HG03280 (cell line): ENCODE measurements at regions not wholly inside any gene's neighbourhood (a gene's known extent, or its start where the extent isn't known, plus 50 kb on each side); places are given as distances from the start of the nearest gene placed in this dataset.

ENCODE experiments used
- ATAC-seq: cut with Tn5 transposase; IDR thresholded peaks from one replicate; pipeline ENCODE4 v1.9.1; 2021; ENCODE audit warnings: mild to moderate bottlenecking, moderate library complexity; ENCODE audit not compliant: unreplicated experiment

DNA sequence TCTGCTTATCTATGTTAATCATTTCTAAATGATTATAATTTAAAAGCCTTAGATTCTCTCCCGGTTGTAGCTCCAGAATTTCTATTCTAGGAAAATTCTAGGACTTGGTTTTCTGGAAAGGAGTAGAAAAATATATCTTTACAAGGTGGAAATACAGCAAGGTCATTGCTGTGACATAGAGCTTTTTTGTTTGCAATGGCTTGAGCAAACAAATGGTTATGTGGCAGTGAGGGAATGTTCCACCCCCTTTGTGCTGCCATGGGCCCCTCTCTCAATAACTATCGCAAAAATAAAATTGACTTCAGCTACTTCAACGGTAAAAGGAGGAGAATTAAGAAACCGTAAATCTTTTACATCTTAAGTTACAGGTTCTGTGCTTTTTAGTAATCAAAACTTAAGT, 517.1 kb downstream of the EPHA3 start:
- no peak for ATAC-seq

DNA sequence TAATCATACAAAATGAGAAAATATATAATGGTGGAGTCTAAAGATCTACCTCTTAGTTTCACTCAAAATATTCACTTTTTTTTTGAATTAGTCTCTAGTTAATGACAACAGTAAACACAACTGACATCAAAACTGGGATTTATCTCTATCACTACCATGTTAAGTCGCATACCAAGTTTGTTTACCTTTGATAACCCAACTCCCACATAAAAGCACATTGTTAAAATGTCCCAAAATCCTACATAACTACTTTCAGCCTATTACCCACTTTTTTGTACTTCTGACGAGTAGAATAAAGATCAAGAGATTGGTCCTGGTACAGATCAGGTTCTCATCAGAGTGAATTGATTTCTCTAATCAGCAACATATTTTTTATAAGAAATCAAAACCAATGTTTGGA, 518.5 kb downstream of the EPHA3 start:
- no peak for ATAC-seq

DNA sequence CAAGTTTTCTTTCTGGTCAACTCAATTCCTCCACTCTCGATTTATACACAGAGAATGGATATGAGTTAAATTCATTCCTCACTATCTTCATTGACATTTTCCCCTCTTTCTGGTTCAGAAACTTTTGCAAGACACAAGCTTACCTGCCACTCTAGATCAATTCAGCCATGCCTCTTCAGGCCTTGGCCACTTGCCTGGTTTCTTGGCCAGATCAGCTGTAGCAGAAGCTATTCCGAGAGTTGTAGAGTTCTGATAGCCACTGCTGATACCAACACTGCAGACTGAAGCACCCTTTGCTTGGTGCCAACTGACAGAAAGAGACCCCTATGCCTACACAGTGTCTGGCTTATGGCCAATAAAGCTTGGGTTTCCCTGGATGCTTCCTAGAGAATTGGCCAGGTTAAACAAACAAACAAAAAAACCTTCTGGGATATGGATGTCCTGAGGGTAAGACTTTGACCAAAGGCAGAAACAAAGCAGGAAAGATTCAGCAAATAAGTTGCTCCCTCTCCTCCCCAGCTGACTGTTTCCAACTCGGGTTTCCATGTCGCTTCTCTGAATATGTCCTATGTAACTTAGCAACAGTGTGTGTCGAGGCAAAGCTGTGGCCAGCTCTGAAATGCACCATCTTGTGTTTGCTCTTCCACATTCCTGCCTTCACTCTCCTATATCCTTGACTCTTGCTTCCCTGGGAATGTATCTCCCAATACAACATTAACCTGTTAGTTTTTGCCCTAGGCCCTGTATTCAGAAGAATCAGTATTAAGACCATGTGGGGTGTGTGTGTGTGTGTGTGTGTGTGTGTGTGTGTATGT, 521.6 kb downstream of the EPHA3 start:
- ATAC-seq, result no peak

DNA sequence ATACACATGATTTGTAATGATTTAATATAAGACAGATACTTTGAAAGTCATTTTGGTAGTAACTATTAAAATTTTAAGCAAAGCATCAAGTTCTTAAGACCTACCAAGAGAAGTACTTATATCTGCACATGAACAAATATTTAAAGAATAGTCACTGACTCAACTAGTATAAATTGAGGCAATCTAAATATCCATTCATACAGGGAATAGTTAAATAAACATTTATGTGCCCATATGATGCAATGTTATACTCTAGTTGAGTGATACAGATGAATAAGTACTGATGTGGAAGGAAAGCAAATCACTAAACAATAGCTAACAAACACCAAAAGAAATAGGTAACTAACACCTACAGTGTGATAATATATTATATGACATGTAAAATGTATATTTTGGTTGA, 527.7 kb downstream of the EPHA3 start:
- ATAC-seq, result no peak

DNA sequence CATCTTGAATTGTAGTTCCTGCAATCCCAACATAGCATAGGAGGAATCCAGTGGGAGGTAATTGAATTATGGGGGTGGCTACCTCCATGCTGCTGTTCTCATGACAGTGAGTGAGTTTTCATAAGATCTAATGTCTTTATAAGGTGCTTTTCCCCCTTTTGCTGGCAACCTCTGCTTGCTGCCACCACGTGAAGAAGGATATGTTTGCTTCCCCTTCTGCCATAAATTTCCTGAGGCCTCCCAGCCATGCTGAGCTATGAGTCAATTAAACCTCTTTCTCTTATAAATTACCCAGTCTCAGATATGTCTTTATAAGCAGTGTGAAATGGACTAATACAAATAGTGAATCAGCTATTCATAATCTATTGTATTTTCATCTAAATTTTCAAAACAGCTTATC, 537.3 kb downstream of the EPHA3 start:
- no peak for ATAC-seq

DNA sequence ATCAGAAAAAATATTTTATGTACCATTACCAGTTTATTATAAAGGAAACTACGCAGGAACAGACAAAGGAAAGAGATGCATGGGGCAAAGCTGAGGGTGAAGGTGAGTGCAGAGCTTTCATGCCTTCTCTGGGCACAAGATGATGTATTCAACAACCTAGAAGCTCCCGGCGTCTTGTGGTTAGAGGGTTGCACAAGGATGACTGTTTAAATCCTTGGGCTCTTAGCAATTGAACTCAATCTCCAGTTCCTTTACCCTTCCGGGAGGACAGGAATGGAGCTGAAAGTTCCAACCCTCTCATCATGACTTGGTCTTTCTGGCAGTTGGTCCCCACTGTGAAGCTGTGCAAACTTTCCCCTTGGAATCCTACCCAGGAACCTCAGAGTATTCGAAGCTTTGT, 542.0 kb downstream of the EPHA3 start:
- ATAC-seq, result no peak

DNA sequence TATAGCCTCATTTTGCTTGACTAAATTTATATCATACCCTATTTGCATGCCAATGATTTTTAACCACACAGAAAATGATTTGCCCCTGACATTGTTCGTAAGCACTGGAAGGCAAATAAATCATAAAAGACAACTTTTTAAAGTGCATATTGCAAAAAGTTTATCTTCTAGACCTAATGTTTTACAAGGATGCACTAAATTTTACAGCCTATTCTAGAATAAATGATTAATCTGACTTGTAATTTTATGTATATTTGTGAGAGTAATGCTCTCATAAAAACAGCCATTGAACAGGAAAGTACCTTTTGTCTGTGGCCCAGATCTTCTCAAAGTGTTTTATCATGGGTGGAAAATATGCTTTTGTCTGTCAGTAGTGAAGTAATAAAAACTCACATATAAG, 546.6 kb downstream of the EPHA3 start:
- ATAC-seq, result no peak

DNA sequence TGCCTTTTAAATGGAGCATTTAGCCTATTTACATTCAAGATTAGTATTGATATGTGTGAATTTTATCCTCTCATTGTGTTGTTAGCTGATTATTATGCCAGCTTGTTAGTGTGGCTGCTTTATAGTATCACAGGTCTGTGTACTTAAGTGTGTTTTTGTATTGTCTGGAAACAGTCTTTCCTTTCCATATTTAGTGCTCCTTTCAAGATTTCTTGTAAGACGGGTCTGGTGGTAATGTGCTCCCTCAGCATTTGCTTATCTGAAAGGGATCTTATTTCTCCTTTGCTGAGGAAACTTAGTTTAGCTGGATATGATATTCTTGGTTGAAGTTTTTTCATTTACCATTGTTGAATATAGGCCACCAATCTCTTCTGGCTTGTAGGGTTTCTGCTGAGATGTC, 549.0 kb downstream of the EPHA3 start:
- no peak for ATAC-seq

DNA sequence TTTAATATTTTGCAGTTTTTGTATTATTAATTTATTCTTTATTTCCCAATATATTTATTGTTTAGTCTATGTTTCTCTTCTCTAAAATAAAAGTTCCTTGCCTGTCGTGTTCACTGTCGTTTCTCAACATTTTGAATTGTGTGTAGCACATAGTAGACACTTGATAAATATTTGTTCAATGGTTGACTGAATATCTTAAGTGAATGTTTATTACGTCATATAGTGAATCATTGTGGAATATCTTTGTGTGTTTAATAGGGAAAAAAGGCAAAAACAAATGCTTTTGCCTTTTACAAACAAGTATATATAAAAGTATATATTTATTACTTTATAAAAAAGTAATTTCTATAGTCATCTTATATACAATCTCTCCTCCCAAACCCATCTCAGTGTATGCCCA, 572.3 kb downstream of the EPHA3 start:
- no peak for ATAC-seq

DNA sequence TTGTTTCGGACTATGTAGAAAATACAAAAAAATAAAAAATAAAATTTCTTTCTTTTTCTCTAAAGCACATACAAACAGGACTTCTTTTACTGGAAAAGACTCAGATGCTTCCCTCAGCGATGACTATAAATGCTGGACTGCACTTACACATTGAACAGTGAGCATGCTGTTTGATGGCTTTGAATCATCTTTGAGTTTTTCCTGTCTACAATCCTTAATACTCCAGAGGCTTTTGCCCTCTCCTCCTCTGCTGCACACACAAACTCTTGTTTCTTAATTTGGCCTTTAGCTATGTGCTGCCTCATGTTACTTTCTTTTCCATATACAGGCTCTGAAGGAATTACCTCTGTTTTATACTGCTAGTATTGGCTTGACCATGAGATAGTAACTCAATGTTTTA, 575.1 kb downstream of the EPHA3 start:
- no peak for ATAC-seq

DNA sequence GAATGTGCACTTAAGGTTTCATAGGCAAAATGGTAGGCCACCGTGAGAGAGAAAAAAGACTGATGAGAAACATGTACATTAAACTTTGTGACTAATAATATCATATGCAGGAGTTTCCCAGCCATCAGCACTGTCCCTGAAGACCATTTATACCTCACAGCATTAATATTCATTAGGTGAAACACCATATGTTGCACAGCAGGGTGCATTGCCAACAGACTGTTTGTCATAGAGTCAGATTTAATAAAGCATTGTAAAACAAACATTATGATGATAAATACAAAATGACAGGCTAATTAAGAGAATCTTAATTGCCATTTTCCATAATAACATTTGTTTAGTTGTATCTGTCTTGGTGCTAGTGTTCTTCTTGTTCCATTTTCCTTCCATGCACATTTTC, 578.3 kb downstream of the EPHA3 start:
- ATAC-seq, result no peak

DNA sequence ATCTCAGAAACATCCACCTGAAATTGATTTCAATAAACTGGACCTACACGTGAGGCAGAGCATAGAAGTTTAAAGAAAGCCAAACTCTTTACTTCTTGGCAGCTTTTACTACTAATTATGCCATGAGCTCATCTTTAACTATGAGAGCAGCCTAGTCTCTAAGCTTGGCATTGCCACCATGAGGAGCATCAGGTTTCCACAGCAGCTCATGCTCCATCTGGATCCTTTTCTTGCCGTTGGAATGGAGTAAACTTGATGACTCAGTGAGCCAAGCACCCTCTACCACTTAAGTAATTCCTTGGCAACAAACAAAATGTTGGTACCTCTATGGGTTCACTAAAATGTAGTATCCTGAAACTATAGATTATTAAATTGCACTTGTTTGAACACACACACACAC, 583.2 kb downstream of the EPHA3 start:
- ATAC-seq, result no peak

DNA sequence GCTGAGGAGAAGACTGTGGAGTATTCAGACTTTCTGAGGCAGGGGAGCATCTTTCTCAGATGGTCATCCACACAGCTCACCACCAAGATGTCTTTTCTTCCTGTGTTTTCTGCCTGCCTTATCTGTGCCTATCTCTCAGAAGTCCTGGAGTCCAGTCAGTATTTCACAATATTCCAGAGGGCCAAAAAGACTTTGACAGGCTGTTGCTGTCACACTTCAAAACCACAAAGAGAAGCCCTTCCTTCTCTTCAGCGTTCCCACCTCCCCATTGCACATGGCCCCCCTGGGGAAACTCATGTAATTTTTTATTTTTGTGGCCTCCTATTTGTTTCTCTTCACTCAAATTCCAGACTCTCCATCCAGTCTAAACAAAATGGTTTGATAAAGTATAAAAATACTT, 585.2 kb downstream of the EPHA3 start:
- ATAC-seq, result no peak

DNA sequence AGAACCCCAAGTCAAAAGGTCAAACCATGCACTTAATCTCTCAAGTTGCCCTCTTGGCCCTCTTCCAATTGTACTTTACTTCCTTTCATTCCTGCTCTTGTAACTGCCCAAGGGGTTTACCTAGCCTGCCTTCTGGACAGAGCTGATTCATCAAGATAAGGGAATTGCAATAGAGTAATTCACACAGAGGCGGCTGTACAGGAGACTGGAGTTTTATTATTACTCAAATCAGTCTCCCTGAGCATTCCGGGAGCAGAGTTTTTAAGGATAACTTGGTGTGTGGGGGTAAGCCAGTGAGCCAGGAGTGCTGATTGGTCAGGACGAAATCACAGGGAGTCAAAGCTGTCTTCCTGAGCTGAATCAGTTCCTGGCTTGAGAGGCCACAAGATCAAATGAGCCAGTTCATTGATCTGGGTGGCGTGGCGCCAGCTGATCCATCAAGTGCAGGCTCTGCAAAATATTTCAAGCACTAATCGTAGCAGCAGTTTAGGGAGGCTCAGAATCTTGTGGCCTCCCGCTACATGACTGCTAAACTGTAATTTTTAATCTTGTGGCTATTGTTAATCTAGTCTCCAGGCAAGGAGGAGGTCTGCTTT, 590.0 kb downstream of the EPHA3 start:
- ATAC-seq, result no peak

DNA sequence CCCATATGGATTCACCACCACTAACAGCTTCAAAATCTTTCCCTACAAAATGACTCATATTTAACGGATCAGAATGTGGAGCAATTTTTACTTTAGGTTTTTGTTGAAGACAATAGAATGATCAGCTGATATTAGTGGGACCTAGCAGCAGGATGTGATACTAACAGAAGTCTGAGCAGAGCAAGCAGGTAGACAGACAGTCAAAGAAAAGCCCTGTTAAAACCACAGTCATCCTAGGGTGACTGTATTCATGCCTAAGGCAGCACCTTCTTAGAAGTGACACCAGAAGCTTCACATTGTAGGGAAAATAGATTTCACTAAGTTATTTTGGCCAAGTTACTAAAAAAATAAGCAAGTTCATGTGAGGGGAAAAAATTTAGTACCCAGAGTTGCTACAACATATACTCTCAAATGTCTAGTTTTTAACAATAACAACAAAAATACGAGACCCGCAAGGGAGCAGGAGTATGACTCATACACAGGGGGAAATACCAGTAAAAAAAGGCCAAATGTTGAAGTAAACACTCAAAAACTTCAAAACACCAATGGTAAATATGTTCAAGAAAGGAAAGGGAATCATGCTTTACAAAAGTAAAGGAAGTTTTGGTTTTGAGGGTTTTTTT, 590.9 kb downstream of the EPHA3 start:
- ATAC-seq, result no peak

DNA sequence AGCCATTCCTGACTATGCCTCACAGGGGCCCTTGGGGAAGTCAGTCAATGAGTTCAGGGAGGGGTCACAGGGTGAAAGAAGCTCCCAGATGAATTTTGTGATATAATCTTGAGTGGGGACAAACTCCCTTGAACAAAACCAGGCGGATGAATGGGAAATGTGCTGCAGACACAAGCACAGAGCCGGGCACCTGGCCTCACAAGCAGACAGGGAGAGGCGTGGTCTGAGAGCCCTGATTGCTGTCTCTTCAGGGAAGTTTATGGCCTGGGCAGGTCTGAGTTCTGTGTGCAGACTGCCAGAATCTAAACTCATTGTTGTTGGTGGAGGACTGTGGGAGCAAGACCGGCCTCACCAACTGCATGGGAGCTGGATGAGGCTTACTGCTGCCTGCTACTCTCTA, 591.8 kb downstream of the EPHA3 start:
- ATAC-seq, result no peak

DNA sequence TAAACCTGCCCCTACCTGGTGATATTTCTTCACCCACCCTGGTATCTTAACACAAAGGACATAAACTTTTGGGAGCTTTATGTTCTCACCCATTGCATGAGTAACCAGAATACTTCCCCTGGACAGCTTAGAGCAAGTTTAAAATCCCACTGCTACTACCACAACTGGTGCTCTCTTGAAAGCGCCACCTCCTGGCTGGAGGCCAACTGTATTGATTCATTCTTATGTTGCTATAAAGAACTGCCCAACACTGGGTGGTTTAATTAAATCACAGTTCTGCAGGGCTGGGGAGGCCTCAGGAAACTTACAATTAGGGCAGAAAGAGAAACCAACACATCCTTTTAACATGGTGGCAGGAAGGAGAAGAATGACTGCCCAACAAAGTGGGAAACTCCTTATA, 592.4 kb downstream of the EPHA3 start:
- ATAC-seq, result no peak

DNA sequence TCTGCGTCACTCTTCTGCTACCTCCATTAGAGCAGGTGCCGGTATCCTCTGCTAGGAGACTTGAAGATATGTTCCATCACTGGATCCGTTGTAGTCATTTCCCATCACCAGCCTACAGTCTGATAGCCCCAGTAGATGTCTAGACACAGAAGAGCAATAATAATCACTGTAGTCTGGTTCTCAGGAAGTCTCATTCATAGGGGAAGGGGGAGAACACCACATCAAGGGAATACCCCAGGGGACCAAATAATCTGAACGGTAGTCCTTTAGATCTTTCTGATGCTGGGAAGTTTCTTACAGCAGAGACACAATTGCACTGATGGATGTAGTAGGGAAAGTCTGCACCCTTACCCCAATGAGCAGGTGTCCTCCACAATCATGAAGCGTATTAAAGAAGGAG, 595.0 kb downstream of the EPHA3 start:
- ATAC-seq, result no peak

DNA sequence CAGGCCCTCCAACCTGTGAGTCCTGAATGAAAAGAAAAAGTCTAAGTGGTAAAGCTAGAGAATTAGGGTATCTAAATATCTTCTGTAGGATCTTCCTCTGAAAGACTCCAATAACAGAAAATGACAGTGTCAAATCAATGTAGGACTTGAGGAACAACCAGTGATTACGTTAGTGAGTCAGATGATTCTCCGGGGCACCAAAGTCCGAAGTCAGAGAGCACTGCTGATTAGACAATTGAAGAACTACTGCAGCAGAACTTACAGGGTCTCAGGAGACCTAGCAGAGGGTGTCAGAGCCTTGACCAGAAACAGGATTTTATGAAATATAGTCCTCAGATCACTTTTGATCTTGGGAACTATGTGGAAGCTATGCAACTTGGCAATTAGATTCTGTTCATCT, 605.8 kb downstream of the EPHA3 start:
- ATAC-seq, result no peak

DNA sequence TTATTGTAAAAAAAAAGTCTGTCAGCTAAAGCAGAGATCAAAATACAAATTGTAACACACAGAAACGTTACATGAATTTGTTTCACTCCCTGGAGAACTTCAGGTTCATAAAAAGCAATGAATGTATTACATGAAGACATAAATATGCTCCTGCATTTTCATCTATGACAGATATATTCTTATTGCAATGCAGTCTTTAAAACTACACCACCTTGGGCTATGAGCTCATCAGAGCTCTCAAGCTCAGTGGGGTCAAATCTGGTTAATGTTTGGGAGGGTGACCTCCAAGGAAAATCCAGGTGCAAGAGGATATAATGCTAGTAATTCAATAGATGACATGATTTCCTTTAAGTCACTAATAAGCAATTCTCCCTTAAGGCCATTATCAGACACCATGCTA, 606.8 kb downstream of the EPHA3 start:
- ATAC-seq, result no peak

DNA sequence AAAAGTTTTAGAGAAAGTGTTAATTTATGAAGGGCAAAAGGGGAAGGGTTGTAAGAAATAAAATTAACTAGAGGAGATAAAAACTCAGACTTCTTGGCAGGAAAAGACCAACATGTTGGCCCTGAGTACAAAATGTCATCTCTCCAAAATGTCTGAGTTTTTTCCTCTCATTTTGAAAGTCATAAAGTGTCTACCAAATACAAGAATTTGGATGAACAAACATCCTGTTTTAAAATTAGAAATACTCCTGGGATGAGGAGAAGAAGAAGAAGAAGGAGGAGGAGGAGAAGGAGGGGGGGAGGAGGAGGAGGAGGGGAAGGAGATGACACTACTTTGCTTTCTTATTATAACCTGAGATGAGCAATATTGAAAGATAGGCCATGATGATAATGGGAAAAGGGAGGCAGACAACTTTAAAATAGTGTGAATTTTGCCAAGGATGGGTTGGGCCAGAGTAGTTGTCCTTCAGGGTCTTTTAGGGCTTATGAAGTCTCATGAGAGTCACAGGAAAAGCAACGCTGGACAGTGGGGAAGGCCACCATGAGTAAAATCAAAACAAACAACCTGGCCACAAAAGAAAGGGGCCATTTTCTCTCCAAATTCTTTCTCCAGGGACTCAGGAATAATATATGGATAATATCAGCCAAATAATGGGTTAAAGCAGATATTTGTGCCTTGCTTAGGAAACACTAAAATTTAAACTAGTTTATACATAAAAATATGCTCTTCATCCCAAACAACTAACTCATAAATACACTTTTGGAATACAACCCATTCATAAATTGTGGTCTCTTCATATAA, 632.9 kb downstream of the EPHA3 start:
- ATAC-seq, result no peak

DNA sequence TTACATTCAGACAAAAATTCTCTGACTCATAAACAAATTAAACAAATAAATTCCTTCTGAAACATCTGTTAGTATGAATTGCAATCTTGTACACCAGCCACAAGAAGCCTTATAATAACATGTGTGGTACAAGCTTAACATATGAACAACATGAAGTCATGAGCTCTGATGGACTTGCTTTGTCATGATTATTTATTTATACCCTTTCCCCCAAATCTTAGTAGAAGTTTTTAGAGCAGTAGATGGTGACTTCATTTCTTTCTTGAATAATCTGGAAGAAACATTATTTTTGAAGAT, 633.4 kb downstream of the EPHA3 start:
- ATAC-seq, result no peak
